Fibroblast of the aortic adventitia (primary cell): ENCODE measurements at regions not wholly inside any gene's neighbourhood (a gene's known extent, or its start where the extent isn't known, plus 50 kb on each side); places are given as distances from the start of the nearest gene placed in this dataset.
"Not testable (repeated sequence)": the region's sequence is repeated elsewhere in the genome, so short reads cannot be mapped to it uniquely, and the experiment has no call there.

Experiments
- DNase-seq: peaks from one replicate; pipeline ENCODE4 v3.0.0-alpha.2; 2010; ENCODE audit warnings: low read depth
- H3K4me3 ChIP-seq: 2 replicates; pipeline ENCODE4 v1.5.1; 2011; ENCODE audit warnings: low read depth, mild to moderate bottlenecking, control low read depth, low read length, moderate library complexity
- TF ChIP-seq, protein P1 (sequence below): IDR thresholded peaks from 2 replicates; pipeline ENCODE4 v1.5.1; 2011; ENCODE audit warnings: mild to moderate bottlenecking, low read length, control low read depth, inconsistent platforms; ENCODE audit not compliant: insufficient read depth

- H3K4me3 ChIP-seq, result no peak overlapping the region
- TF ChIP-seq, protein P1, sequence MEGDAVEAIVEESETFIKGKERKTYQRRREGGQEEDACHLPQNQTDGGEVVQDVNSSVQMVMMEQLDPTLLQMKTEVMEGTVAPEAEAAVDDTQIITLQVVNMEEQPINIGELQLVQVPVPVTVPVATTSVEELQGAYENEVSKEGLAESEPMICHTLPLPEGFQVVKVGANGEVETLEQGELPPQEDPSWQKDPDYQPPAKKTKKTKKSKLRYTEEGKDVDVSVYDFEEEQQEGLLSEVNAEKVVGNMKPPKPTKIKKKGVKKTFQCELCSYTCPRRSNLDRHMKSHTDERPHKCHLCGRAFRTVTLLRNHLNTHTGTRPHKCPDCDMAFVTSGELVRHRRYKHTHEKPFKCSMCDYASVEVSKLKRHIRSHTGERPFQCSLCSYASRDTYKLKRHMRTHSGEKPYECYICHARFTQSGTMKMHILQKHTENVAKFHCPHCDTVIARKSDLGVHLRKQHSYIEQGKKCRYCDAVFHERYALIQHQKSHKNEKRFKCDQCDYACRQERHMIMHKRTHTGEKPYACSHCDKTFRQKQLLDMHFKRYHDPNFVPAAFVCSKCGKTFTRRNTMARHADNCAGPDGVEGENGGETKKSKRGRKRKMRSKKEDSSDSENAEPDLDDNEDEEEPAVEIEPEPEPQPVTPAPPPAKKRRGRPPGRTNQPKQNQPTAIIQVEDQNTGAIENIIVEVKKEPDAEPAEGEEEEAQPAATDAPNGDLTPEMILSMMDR, result no peak
- peak; percentile 29 for DNase-seq
These were observed 305.6 kb upstream of the TMTC4 start for GRCh38 chr13:100980171-100980570.

GRCh38 chr13:100977841-100978240, 303.2 kb upstream of the TMTC4 start:
- no peak overlapping the region for H3K4me3 ChIP-seq
- DNase-seq, result no peak
- TF ChIP-seq, protein P1, result no peak

GRCh38 chr13:100976993-100977392, 302.4 kb upstream of the TMTC4 start:
- H3K4me3 ChIP-seq, result no peak overlapping the region
- DNase-seq, result no peak
- TF ChIP-seq, protein P1, result no peak

DNA sequence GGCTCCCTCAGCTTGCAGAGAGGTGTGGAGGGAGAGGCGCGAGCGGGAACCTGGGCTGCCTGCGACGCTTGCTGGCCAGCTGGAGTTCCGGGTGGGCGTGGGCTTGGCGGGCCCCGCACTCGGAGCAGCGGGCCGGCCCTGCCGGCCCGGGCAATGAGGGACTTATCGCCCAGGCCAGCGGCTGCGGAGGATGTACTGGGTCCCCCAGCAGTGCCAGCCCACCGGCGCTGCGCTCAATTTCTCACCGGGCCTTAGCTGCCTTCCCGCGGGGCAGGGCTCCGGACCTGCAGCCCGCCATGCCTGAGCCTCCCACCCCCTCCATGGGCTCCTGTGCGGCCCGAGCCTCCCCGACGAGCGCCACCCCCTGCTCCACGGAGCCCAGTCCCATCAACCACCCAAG, 301.1 kb upstream of the TMTC4 start:
- DNase-seq, H3K4me3 ChIP-seq: not testable (repeated sequence)

GRCh38 chr13:100962585-100962984, 288.0 kb upstream of the TMTC4 start:
- DNase-seq, result no peak
- TF ChIP-seq, protein P1, result no peak
- no peak overlapping the region for H3K4me3 ChIP-seq

DNA sequence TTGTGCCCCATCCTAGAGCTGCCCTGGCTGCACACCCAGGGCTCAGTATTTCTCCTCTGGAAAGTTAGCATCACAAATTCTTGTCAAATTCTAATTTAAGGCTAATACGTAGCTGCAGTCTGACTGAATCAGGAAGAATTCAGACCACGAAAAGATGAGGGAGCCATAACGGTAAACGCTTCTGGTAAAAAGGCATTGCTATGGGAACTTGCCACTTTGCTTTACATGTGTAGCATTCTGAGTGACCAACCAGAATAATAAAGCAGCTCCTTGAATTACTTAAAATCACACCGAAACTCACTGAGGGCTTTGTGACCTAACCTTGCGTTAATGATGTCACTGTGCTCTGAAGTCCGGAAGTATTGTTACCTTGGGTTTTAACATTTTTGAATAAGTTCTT, 286.6 kb upstream of the TMTC4 start:
- no peak for DNase-seq
- TF ChIP-seq, protein P1, result no peak
- H3K4me3 ChIP-seq, result no peak overlapping the region

GRCh38 chr13:100958831-100959230, 284.2 kb upstream of the TMTC4 start:
- H3K4me3 ChIP-seq, result no peak overlapping the region
- DNase-seq, result no peak
- TF ChIP-seq, protein P1, result no peak
